NB4 (cell line): ENCODE measurements at regions not wholly inside any gene's neighbourhood (a gene's known extent, or its start where the extent isn't known, plus 50 kb on each side); places are given as distances from the start of the nearest gene placed in this dataset.
"Not testable (repeated sequence)": the region's sequence is repeated elsewhere in the genome, so short reads cannot be mapped to it uniquely, and the experiment has no call there.

Experiments used
- DNase-seq: peaks from one replicate; pipeline ENCODE4 v3.0.0; 2010; ENCODE audit warnings: low read depth
- H3K4me3 ChIP-seq: one replicate; pipeline ENCODE4 v1.5.1; 2011; ENCODE audit warnings: mild to moderate bottlenecking, low read depth, low read length, moderate library complexity
- MYC ChIP-seq: IDR thresholded peaks from 2 replicates; pipeline ENCODE4 v1.6.1; 2011; ENCODE audit warnings: low read depth, low read length
- POLR2A ChIP-seq: IDR thresholded peaks from 2 replicates; pipeline ENCODE4 v1.6.1; 2011; ENCODE audit warnings: mild to moderate bottlenecking; ENCODE audit not compliant: insufficient read length; ENCODE audit errors: extremely low read depth
- TF ChIP-seq, protein P1 (sequence below): IDR thresholded peaks from 2 replicates; pipeline ENCODE4 v1.6.1; 2011; ENCODE audit warnings: low read depth, low read length
- TF ChIP-seq, protein P2 (sequence below): IDR thresholded peaks from one replicate; pipeline ENCODE4 v1.5.1; 2012; ENCODE audit warnings: low read depth, low read length

DNA sequence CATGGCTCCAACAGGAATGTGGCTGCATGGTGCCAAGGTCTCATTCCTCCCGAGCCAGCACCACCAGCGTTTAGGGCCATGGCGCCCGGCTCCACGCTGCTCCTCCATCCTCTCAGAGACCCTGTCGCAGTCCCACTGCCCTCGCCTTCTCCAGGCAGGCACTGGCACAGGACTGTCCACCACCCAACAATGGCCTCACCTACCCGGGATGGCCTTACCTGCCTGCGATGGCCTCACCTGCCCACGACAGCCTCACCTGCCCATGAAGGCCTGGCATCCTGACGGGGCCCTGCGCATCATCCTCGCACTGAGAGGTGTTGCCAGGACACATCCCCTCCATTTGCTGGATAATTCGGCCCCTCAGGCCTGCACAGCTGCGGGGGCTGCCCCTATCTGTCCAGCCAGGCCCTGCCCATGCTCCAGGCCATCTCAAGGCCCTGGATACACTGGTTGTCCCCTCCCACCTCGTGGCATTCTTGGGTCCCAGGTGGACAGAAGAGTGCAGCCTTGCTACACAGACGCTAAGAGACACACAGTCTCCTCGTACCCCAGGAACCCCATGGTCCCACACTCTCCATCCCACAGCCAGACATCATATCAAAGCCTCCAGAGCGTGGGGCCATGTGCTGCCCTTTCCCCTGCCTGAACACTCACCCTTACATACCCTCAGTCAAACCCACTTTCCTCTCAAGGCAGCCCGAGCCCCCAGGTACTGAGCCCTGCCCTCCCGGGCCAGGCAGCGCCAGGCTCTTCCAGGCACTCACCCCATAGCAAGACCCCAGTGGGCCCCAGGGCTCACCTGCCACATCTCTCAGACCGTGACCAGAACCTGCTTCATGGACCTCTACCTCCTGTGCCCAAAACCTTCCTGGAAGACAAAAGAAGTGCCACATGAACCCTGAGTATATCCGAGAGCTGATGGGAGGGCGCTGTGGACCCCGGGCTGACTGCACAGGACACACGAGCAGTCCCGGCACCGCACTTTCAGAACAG lies 268.6 kb downstream of the EIPR1 start:
- TF ChIP-seq POLR2A, result no peak
- TF ChIP-seq, protein P1, sequence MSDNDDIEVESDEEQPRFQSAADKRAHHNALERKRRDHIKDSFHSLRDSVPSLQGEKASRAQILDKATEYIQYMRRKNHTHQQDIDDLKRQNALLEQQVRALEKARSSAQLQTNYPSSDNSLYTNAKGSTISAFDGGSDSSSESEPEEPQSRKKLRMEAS, result no peak
- TF ChIP-seq, protein P2, sequence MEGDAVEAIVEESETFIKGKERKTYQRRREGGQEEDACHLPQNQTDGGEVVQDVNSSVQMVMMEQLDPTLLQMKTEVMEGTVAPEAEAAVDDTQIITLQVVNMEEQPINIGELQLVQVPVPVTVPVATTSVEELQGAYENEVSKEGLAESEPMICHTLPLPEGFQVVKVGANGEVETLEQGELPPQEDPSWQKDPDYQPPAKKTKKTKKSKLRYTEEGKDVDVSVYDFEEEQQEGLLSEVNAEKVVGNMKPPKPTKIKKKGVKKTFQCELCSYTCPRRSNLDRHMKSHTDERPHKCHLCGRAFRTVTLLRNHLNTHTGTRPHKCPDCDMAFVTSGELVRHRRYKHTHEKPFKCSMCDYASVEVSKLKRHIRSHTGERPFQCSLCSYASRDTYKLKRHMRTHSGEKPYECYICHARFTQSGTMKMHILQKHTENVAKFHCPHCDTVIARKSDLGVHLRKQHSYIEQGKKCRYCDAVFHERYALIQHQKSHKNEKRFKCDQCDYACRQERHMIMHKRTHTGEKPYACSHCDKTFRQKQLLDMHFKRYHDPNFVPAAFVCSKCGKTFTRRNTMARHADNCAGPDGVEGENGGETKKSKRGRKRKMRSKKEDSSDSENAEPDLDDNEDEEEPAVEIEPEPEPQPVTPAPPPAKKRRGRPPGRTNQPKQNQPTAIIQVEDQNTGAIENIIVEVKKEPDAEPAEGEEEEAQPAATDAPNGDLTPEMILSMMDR, result no peak
- no peak for TF ChIP-seq MYC
- H3K4me3 ChIP-seq, result no peak overlapping the region
- DNase-seq, result no peak

DNA sequence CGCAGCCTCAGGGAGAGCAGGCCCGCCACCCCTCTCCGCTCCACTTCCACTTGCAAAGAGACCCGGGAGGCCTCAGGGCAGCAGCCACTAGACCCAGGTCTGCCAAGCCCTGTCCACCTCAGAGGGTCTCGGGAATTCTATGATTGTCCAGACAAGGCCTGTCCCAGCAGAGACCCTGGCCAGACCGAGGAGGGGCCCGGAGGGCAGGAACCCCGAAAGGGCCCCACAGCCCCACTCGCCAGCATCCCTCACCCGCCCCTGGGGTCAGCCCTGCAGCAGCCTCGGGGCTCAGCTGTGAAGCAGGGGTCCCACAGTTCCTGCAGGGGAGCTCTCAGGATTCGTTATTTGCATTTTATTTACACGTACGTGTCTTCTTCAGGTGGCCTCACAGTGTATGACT lies 269.5 kb downstream of the EIPR1 start:
- no peak for DNase-seq
- TF ChIP-seq, protein P2, result no peak
- H3K4me3 ChIP-seq, result no peak overlapping the region

DNA sequence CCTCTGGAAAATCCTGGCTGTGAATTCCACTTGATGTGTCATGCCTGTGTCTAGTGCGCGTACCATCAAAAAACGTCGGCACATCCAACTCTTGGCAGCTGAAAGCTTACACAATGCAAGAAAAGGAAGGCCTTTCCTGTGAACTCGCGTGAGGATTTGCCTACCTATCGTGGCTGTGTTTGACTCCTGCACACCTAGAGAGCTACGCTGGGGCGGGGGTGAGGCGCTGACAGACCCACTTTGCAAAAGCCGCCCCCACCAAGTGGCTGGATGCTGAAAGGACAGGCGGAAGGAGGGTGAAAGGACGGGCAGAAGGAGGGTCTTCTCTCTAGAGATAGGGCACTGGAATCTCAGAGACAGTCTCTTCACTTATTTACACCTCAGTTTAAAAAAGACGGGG lies 270.1 kb downstream of the EIPR1 start:
- no peak for DNase-seq
- TF ChIP-seq, protein P1, result no peak
- TF ChIP-seq POLR2A, result no peak
- no peak for TF ChIP-seq MYC
- TF ChIP-seq, protein P2, result no peak
- H3K4me3 ChIP-seq, result no peak overlapping the region

DNA sequence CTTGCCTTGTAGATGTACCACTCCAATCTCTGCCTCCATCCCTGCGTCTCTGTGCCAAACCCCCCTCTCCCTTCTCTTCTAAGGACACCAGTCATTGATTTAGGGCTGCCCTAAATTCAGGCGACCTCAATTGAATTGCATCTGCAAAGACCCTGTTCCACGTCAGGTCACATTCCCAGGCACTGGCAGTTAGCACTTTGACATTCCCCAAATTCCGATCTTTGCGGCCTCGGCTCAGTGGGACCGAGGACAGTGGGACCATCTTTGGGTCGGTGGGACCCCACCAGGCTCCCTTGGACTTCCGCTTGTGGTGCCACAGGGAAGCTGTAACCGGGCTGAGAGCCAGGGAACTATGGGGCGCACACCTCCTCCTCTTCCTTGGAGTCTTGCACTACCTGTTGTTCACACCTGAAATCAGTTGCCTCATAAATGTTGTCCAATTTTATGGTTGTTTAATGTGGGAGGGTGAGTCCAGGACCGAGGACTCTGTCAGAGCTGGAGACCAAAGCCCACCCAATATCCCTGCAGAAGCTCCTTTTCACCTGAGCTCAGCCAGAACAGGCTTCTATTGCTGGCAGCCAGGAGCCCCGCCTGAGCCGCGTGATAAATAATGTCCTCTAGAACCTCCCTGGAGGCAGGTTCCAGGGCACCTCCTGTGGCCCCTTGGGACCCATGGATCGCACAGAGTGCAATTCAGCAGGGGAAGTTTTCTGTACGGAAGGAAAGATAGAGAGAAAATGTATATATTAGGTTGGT lies 271.6 kb downstream of the EIPR1 start:
- H3K4me3 ChIP-seq, result no peak overlapping the region
- TF ChIP-seq, protein P2, result no peak
- TF ChIP-seq, protein P1, result no peak
- TF ChIP-seq POLR2A, result no peak
- TF ChIP-seq MYC, result no peak
- DNase-seq, result no peak

DNA sequence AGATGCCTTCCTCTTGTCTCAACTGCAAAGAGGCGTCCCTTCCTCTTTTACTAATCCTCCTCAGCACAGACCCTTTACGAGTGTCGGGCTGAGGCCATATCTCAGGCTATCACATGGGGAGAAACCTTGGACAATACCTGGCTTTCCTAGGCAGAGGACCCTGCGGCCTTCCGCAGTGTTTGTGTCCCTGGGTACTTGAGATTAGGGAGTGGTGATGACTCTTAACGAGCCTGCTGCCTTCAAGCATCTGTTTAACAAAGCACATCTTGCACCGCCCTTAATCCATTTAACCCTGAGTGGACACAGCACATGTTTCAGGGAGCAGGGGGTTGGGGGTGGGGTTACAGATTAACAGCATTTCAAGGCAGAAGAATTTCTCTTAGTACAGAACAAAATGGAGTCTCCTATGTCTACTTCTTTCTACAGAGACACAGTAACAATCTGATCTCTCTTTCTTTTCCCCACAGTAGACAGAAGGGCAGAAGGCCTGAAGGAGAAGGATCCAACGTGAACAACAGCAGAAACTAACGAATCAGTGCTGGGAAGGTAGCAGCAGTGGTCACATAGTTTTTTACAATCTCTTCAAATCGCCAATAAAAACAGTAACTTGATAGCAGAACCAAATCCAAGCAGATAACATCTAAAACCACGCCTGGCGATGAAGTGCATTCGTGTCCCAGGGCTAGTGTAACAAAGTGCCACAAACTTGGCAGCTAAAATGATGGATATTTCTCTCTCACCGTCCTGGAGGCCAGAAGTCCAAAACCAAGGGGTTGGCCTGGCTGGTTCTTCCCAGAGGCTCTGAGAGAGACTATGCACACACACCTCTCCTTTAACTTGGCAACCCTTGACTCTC lies 272.4 kb downstream of the EIPR1 start:
- not testable (repeated sequence) for H3K4me3 ChIP-seq, DNase-seq

DNA sequence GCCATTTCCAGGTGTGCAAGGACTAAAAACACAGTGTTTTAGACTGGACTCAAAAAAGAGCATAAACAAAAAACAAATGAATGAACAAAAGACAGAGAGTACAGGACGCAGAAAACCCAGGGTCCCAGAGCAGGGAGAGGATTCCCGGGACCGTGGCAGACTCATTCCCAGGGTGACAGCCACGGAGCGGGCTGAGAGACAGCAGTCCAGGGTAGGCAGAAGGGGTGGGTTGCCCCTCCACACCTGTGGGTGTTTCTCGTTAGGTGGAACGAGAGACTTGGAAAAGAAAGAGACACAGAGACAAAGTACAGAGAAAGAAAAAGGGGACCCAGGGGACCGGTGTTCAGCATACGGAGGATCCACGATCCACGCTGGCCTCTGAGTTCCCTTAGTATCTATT lies 273.4 kb downstream of the EIPR1 start:
- no peak for TF ChIP-seq POLR2A
- no peak for DNase-seq
- H3K4me3 ChIP-seq, result no peak overlapping the region
